GM19043 (cell line): ENCODE measurements at regions not wholly inside any gene's neighbourhood (a gene's known extent, or its start where the extent isn't known, plus 50 kb on each side); places are given as distances from the start of the nearest gene placed in this dataset.

Experiments used
- ATAC-seq: cut with Tn5 transposase; IDR thresholded peaks from one replicate; pipeline ENCODE4 v1.9.1; 2021; ENCODE audit warnings: low read depth; ENCODE audit not compliant: unreplicated experiment

- ATAC-seq, result no peak
Observed at GRCh38 chr5:155886311-155887031, 440.5 kb upstream of the SGCD start.

GRCh38 chr5:155895484-155895883 is 431.5 kb upstream of the SGCD start:
- ATAC-seq, result no peak

GRCh38 chr5:155897761-155898160 is 429.2 kb upstream of the SGCD start:
- ATAC-seq, result no peak

- ATAC-seq, result no peak
Observed at GRCh38 chr5:155898284-155898683, 428.7 kb upstream of the SGCD start.

- no peak for ATAC-seq
Observed at GRCh38 chr5:155903791-155904190, 423.2 kb upstream of the SGCD start.

GRCh38 chr5:155905364-155905763 is 421.6 kb upstream of the SGCD start:
- ATAC-seq, result no peak

GRCh38 chr5:155906046-155906445 is 420.9 kb upstream of the SGCD start:
- ATAC-seq, result no peak

GRCh38 chr5:155908543-155908942 is 418.4 kb upstream of the SGCD start:
- ATAC-seq, result no peak

GRCh38 chr5:155912291-155912690 is 414.7 kb upstream of the SGCD start:
- no peak for ATAC-seq

- no peak for ATAC-seq
Observed at GRCh38 chr5:155914766-155915165, 412.2 kb upstream of the SGCD start.

GRCh38 chr5:155915601-155916000 is 411.4 kb upstream of the SGCD start:
- ATAC-seq, result no peak

GRCh38 chr5:155919126-155919525 is 407.8 kb upstream of the SGCD start:
- ATAC-seq, result no peak

GRCh38 chr5:155919725-155920124 is 407.2 kb upstream of the SGCD start:
- ATAC-seq, result no peak

- ATAC-seq, result no peak
Observed at GRCh38 chr5:155921621-155922020, 405.3 kb upstream of the SGCD start.

- no peak for ATAC-seq
Observed at GRCh38 chr5:155923784-155924183, 403.2 kb upstream of the SGCD start.

GRCh38 chr5:155926031-155926430 is 400.9 kb upstream of the SGCD start:
- ATAC-seq, result no peak

GRCh38 chr5:155926766-155927165 is 400.2 kb upstream of the SGCD start:
- ATAC-seq, result no peak

- ATAC-seq, result no peak
Observed at GRCh38 chr5:155929112-155929511, 397.9 kb upstream of the SGCD start.

- ATAC-seq, result no peak
Observed at GRCh38 chr5:155934964-155935363, 392.0 kb upstream of the SGCD start.

GRCh38 chr5:155935723-155936122 is 391.2 kb upstream of the SGCD start:
- no peak for ATAC-seq

GRCh38 chr5:155936520-155937406 is 390.2 kb upstream of the SGCD start:
- ATAC-seq, result no peak

GRCh38 chr5:155938051-155938450 is 388.9 kb upstream of the SGCD start:
- no peak for ATAC-seq
